Body of pancreas (tissue), 4 donors: ENCODE measurements at regions not wholly inside any gene's neighbourhood (a gene's known extent, or its start where the extent isn't known, plus 50 kb on each side); places are given as distances from the start of the nearest gene placed in this dataset.
"Not testable (repeated sequence)": the region's sequence is repeated elsewhere in the genome, so short reads cannot be mapped to it uniquely, and the experiment has no call there.

ENCODE experiments used
- ATAC-seq: fragments of 150-250 bp; one replicate; pipeline ENCODE4 v1.9.1; 2016
- DNase-seq, 4 donors: peaks; one replicate each; pipeline ENCODE4 v3.0.0-alpha.2; 2019
- H3K27ac ChIP-seq, 4 donors: fragments of 200-600 bp; sonication (generic); 1 replicate in 3 of 4; 2 replicates in 1 of 4; pipeline versions ENCODE4 v1.5.1 to v1.6.1; 2016 to 2019; ENCODE audit warnings: mild to moderate bottlenecking in 1 of 4, mixed read lengths in 1 of 4, moderate library complexity in 1 of 4
- H3K27me3 ChIP-seq, 2 donors: fragments of 200-600 bp; sonication (generic); one replicate each; pipeline ENCODE4 v1.6.0; 2016; ENCODE audit warnings: mild to moderate bottlenecking in 1 of 2
- H3K36me3 ChIP-seq, 2 donors: fragments of 200-600 bp; sonication (generic); replicated peaks in 1 of 2; 2 replicates each; pipeline ENCODE4 v1.5.1; 2016; ENCODE audit warnings: low read depth in 2 of 2; ENCODE audit not compliant: insufficient read depth in 1 of 2
- H3K4me1 ChIP-seq: fragments of 200-600 bp; sonication (generic); one replicate; pipeline ENCODE4 v1.6.0; 2016
- H3K4me3 ChIP-seq, 2 donors: fragments of 200-600 bp; sonication (generic); 1 replicate in 1 of 2; 2 replicates in 1 of 2; pipeline ENCODE4 v1.5.1; 2016 to 2019
- H3K9me3 ChIP-seq, 3 donors: fragments of 200-600 bp; sonication (generic); 1 replicate in 2 of 3; 2 replicates in 1 of 3; pipeline ENCODE4 v1.5.1; 2016
- POLR2A ChIP-seq, 3 donors: fragments of 450-650 bp; IDR thresholded peaks; one replicate each; pipeline ENCODE4 v1.6.1; 2016; ENCODE audit warnings: antibody characterized with exemption in 3 of 3, mild to moderate bottlenecking in 2 of 3
- WGBS, 2 donors: methylation state at CpG; one replicate each; pipeline ENCODE4 v1.1.5; 2017; 5-methylcytosine and 5-hydroxymethylcytosine counted together
- intact Hi-C: fragments of 100-400 bp; cut with DNase I; formaldehyde crosslinking; loops from one replicate; pipeline ENCODE4 v1.15.1; 2023
- TF ChIP-seq, protein P1 (sequence below), 7 experiments: fragments of 450-650 bp in 4 of 7; fragments of 200-600 bp in 3 of 7; sonication (generic) in 3 of 7; IDR thresholded peaks; one replicate each; pipeline ENCODE4 v1.5.1; 2016 to 2019; ENCODE audit warnings: antibody characterized with exemption in 7 of 7

DNA sequence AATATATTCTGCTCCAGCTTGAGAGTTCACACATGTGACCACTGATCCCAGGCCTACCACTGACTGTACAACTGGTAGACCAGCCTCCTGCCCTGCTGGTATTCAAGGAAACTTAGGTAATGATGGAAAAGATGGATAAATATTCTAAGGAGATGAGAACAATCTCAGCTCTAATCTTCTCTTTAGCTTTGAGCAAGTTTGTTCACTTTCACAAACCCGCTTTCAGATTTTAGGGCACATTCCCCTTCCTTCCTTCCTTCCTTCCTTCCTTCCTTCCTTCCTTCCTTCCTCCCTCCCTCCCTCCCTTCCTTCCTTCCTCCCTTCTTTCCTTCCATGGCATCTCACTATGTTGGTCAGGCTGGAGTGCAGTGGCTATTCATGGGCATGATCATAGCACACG lies 88.2 kb upstream of the PHACTR1 start:
- ATAC-seq = no peak

DNA sequence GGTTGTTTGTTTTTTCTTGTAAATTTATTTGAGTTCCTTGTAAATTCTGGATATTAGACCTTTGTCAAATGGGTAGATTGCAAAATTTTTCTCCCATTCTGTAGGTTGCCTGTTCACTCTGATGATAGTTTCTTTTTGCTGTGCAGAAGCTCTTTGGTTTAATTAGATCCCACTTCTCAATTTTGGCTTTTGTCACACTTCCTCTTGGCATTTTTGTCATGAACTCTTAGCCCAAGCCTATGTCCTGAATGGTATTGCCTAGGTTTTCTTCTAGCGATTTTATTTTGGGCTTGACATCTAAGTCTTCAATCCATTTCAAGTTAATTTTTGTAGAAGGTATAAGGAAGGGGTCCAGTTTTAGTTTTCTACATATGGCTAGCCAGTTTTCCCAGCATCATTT lies 82.8 kb upstream of the PHACTR1 start:
- 61 to 76% methylated on average over 1 of the region's 1 CpG for WGBS, 2 donors
- DNase-seq, H3K4me1 ChIP-seq, ATAC-seq, H3K27me3 ChIP-seq, H3K36me3 ChIP-seq, H3K4me3 ChIP-seq, H3K9me3 ChIP-seq, intact Hi-C loops, H3K27ac ChIP-seq: not testable (repeated sequence)

More for the DNA sequence above, 88.2 kb upstream of the PHACTR1 start:
- TF ChIP-seq, protein P1, sequence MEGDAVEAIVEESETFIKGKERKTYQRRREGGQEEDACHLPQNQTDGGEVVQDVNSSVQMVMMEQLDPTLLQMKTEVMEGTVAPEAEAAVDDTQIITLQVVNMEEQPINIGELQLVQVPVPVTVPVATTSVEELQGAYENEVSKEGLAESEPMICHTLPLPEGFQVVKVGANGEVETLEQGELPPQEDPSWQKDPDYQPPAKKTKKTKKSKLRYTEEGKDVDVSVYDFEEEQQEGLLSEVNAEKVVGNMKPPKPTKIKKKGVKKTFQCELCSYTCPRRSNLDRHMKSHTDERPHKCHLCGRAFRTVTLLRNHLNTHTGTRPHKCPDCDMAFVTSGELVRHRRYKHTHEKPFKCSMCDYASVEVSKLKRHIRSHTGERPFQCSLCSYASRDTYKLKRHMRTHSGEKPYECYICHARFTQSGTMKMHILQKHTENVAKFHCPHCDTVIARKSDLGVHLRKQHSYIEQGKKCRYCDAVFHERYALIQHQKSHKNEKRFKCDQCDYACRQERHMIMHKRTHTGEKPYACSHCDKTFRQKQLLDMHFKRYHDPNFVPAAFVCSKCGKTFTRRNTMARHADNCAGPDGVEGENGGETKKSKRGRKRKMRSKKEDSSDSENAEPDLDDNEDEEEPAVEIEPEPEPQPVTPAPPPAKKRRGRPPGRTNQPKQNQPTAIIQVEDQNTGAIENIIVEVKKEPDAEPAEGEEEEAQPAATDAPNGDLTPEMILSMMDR (IDR thresholded peaks at IDR 0.05) = no peak
- TF ChIP-seq POLR2A (IDR thresholded peaks at IDR 0.05) = no peak
- no peaks in the 10 kb centered on the region for H3K4me1 ChIP-seq
- H3K4me3 ChIP-seq = no peak overlapping the region
- no peaks in the 10 kb centered on the region for H3K9me3 ChIP-seq
- H3K27ac ChIP-seq = no peak overlapping the region
- 76 to 88% methylated on average over 2 of the region's 2 CpGs for WGBS, 2 donors
- no peaks in the 10 kb centered on the region for H3K27me3 ChIP-seq
- no peak for DNase-seq
- intact Hi-C loops = no loop called here
- H3K36me3 ChIP-seq = no peaks in the 10 kb centered on the region

DNA sequence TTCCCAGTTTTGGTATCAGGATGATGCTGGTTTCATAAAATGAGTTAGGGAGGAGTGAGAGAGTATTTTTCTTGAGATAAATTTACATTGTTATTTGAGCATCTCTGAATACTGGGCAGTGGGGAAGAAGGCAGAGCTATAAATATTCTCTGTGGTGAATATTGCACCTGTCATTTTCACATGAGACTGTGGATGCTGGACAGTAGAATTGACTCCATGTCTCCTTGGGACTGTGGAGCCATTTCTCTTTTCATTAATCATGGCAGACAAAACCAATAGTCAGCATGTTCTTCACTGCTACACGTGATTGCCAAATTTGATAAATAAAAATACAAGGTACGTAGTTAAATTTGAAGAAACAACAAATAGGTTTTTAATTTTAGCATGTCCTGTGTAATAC lies 81.2 kb upstream of the PHACTR1 start:
- no peak for ATAC-seq
- intact Hi-C loops = loop anchor here (5.0 kb wide), 1 partner anchor 257 kb away; no protein-coding TSS in a partner anchor
- no peaks in the 10 kb centered on the region for H3K4me1 ChIP-seq
- 51 to 63% methylated on average over 2 of the region's 2 CpGs for WGBS, 2 donors
- no peaks in the 10 kb centered on the region for H3K36me3 ChIP-seq
- H3K27ac ChIP-seq = no peak overlapping the region
- no peaks in the 10 kb centered on the region for H3K27me3 ChIP-seq
- TF ChIP-seq, protein P1 (IDR thresholded peaks at IDR 0.05) = no peak
- no peak for TF ChIP-seq POLR2A (IDR thresholded peaks at IDR 0.05)
- no peaks in the 10 kb centered on the region for H3K9me3 ChIP-seq
- H3K4me3 ChIP-seq = no peak overlapping the region
- no peak for DNase-seq

DNA sequence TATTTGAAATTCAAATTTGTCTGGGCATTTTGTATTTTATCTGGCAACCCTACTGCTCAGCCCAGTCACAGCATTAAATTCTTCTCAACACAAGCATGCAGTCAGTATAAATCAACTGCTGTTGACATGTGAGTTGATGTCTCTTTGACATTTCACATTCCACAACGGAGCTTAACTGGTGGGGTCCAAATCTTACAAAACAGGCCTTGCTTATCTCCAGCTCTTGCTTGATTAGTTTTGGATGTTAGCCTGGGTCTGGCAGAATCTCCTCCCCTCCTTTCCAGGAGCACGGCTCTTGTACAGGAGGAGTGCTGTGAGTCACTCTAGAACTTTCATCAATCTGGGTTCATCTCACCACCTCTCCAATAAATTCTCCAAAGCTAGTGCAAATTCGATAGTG lies 80.8 kb upstream of the PHACTR1 start:
- no peak for DNase-seq
- TF ChIP-seq, protein P1 (IDR thresholded peaks at IDR 0.05) = no peak
- TF ChIP-seq POLR2A (IDR thresholded peaks at IDR 0.05) = no peak
- WGBS, 2 donors = 19 to 29% methylated on average over 3 of the region's 3 CpGs

DNA sequence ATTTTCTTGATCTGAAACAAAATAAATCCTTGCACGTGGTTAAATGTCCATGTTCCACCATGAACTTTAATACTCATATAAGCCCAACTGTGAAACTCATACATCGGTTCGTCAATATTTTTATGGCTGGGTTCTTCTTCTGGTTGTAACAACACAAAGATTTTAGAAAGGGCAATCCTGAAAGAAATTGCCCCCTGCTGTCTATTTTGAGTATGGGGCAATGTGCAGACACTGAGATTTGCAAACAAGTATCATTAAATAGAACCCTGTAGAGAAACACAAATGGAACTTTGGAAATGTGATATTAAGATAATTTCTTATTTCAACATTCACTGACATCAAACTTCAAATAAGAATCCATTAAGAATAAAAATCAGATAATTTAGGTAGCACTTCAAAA lies 80.2 kb upstream of the PHACTR1 start:
- 67 to 68% methylated on average over 3 of the region's 3 CpGs for WGBS, 2 donors
- TF ChIP-seq, protein P1 (IDR thresholded peaks at IDR 0.05) = no peak
- TF ChIP-seq POLR2A (IDR thresholded peaks at IDR 0.05) = no peak
- no peaks in the 10 kb centered on the region for H3K4me1 ChIP-seq
- H3K36me3 ChIP-seq = no peaks in the 10 kb centered on the region
- no peak overlapping the region for H3K4me3 ChIP-seq
- H3K27me3 ChIP-seq = no peaks in the 10 kb centered on the region
- DNase-seq (no peak), ATAC-seq (no peak)
- H3K27ac ChIP-seq = no peak overlapping the region
- intact Hi-C loops = loop anchor here (5.0 kb wide), 1 partner anchor 256 kb away; no protein-coding TSS in a partner anchor
- H3K9me3 ChIP-seq = no peaks in the 10 kb centered on the region

More for the DNA sequence above, 80.8 kb upstream of the PHACTR1 start:
- H3K4me3 ChIP-seq = no peak overlapping the region
- intact Hi-C loops = loop anchor here (5.0 kb wide), 1 partner anchor 256 kb away; no protein-coding TSS in a partner anchor
- no peaks in the 10 kb centered on the region for H3K36me3 ChIP-seq
- no peaks in the 10 kb centered on the region for H3K9me3 ChIP-seq
- H3K27me3 ChIP-seq = no peaks in the 10 kb centered on the region
- ATAC-seq = no peak
- H3K27ac ChIP-seq = no peak overlapping the region
- H3K4me1 ChIP-seq = no peaks in the 10 kb centered on the region
